HG02884 (cell line): ENCODE measurements at regions not wholly inside any gene's neighbourhood (a gene's known extent, or its start where the extent isn't known, plus 50 kb on each side); places are given as distances from the start of the nearest gene placed in this dataset.

Experiments used
- ATAC-seq: cut with Tn5 transposase; IDR thresholded peaks from one replicate; pipeline ENCODE4 v1.9.1; 2021; ENCODE audit warnings: mild to moderate bottlenecking, moderate library complexity; ENCODE audit not compliant: unreplicated experiment

DNA sequence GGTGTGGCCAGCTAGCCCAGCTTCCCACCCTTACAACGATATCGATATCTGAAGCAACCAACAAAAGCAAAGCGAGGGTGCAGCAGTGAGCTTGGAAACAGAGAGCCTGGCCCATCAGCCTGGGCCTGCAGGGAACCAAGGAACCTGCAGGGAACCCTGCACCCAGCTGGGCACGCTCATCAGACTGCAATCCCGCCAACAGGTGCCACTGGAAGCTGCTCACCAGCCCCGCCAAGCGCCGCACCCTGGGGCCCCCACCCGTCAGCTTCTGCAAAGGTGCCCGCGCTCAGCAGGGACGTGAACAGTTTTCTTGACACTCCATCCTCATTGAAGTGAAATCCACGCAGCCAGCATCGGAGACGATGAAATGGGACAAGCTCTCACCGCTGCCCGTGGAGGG lies 250.7 kb downstream of the RBFOX3 start:
- ATAC-seq = no peak

DNA sequence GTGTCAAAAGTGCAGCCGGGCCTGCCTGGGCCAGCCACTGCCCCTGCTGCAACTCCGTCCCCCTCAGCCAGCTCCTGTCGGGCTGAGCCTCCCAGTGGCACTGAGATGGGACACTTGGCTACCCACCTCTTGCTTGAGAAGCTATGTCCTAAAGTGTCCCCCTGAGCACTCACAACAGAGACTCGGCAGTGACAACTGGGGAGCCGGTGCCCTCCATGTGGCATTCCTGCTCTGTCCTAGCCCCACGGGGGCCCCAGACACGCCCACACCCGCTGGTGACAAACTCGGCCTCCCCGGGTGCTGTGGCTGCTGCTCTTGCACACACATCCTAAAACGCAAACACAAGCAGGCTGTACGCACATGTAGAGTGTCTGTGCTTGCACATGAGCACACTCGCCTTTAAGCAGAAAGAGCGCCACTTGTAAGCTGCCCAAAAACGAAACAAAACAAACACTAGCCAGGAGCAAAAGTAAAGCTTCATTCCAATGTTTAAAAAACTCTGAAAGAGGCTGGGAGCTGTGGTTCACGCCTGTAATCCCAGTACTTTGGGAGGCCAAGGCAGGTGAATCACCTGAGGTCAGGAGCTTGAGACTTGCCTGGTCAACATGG lies 253.9 kb downstream of the RBFOX3 start:
- ATAC-seq = no peak

GRCh38 chr17:79355165-79355564 lies 255.7 kb downstream of the RBFOX3 start:
- ATAC-seq = no peak

DNA sequence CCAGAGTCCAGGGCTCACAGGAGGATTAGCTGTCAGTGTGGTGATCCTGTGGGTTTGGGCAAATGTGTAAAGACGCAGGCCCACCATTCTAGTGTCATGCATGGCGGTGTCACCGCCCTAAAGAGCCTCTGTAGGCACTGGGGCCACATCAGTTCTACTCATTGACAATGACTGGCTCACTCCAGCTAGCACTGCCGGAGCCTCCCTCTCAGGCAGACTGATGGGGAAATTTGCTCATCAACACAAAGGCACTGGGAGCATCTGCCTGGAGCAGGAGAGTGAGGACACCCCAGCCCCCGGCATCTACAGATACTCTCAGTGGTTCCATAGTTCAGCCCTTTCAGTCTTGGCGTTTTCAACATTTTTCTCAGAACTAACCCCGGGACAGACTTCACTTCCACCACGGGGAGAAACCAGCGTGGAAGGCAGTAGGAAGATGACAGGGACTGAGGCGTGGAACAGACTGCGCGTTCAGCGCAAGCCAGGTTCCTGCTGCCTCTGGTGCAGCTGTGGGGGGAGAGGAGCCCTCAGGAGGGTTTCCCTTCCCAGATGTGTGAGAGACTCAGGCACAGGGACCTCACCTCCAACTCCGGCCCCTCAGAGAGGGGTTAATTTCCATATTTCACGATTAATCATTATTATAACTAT lies 256.6 kb downstream of the RBFOX3 start:
- no peak for ATAC-seq

- ATAC-seq = no peak
Observed at GRCh38 chr17:79353548-79353947, 257.3 kb downstream of the RBFOX3 start.

- no peak for ATAC-seq
Observed at GRCh38 chr17:79353016-79353415, 257.8 kb downstream of the RBFOX3 start.

DNA sequence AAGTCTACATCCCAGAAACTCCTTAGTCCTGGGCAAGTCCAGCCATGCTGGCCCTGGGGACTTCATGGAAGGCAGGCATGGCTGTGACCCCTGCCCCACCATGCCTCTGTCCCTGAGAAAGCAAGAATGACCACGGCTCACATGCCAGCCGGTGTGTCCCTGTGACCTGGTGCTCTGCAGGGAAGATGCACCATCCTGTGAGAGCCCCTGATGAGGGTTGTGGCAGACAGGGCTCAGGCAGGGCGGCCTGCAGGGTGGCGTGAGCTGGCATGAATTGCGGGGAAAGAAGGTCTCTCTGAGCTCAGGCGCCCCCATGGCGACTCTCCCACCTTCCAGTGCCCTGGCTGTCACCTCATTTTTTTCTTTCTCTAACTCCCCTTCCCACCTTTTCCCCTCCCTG lies 260.3 kb downstream of the RBFOX3 start:
- ATAC-seq = no peak

DNA sequence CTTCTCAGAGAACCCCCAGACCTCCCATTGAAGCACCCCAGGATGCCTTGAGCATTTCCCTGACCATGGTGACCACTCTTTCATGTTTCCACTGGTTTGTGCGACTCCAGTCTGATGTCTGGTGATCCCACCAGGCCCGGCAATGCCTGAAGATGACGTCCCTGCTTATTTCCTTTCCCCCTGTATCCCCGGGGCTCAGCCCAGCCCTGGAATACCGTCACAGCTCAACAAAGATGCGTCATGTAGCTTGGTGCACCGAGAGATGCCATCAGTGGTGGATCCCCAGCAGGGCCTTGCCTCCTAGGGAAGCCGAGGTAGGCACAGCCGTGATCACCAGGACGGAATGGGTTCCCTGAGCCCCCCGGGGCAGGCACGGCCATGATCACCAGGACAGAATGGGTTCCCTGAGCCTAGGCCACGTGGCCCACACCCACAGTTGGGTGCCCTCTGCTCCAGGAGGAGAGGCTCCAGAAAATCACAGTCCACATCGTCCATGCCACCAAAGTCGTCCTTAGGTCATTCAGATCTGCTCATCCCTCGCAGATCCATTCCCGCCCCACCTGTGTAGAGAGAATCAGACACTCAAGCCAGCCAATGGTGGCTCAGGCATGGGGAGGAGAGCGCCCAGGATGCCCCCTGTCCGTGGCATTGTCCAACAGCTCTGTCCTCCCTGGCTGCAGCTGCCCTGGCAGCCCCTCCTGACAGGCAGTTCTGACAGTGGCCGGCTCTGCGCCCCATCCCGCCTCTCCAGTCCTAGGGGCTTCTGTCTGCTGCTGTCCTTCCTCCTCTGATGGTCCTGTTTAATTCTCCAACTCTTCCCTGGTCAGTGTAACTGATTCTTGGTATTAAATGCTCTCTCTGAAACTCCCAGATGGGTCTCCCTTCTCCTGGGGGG lies 261.1 kb downstream of the RBFOX3 start:
- no peak for ATAC-seq

DNA sequence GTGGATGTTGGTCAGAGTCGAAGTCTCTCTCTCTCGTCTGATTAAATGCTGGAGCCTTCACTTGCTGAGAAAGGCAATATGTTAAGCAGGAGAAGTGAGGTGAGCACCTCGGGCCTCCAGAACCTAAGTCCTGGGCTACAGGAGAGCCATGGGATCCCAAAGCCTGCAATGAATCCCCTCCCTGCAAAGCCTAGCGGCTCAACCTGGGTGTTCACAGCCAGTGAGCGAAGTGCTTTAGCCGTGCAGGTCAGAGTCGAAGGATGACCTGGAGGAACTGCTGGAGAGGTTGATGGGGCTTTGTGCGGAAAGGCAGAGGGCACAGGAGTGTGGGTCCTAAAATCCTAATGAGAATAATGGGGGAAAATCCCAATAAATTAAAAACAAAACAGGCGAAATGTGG lies 267.8 kb downstream of the ENGASE start:
- ATAC-seq = no peak

DNA sequence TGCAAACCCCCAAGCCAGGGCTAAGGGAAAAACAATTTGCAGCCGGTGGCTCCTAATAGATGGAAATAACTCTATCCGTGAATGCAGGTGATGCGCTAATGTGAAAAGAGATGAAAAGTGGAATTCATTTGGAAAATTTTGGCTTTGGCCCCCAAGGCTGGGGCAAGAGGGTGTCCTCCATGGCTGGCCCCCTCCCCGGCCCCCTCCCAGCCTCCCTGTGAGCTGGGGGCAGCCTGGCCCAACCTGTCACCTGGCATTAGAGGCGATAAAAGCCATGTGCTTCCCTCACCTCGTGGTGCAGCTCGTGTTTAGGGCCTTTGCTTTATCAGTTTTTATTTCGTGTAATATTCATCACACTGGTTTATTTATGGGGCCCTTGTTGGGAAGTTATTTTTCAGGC lies 267.2 kb downstream of the ENGASE start:
- no peak for ATAC-seq

DNA sequence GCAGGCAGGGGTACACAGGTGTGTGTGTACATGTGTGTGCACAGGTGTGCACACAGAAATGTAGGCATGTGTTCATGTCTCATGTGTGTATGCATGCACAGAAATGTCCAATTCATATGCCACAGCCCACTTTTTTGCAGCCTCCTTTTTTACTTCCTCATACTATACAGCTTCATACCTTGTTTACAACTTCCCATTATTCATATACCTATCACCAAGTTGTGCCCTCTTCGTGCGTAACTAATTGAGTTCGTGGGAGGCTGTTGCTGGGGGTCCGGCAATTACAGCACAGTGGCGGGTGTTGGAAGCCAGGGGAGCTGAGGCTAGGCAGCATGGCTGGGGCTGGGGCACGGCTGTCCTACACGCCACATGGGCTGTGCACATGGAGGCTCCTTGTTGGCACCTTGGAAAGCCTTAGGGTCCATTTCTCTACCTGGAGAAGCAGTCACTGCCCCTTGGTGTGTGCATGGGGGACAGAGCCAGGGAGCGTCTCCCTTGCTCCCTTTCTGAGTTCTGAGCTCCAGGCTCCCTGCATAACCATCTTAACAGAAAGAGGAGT lies 266.7 kb downstream of the ENGASE start:
- ATAC-seq = no peak

DNA sequence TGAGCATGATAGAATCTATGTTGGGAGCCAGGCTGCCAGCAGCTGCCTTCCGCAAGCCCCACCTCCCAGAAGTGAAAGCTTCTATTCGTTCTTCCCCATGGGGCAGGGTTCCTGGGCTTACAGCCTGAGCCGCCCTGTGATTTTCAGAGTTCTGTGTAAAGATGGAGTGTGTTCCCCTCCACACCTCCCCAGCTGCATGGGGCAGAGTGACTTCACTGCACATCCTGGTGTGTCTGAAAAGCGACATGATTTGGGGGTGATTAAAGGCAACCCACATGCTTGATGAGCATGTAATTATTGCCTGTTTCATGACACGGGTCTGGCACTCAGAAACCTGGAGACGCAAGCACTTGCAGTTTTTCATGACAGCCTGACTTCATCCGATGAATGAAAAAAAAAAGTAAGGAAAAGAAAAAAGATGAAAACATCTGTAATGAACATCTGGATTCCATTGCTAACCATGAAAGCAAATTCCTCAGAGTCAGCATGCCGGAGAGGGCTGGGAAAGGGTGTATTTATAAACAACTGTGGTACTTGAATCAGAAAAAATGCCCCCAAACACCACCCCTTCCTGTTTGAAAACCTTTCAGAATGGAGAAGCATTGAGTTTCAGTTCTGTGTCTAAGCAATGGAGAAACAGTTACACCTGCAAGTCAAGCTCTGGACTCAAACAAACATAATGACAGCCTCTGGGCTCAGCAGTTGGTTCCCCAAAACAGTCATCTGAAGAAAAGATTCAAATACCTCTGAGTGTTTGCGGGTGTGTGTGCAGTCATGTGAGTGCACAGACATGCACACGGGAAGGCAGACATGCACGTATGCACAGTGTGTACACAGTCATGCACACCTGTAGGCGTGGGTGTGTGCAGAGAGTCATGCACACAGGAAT lies 266.0 kb downstream of the ENGASE start:
- peak; percentile 71 for ATAC-seq

DNA sequence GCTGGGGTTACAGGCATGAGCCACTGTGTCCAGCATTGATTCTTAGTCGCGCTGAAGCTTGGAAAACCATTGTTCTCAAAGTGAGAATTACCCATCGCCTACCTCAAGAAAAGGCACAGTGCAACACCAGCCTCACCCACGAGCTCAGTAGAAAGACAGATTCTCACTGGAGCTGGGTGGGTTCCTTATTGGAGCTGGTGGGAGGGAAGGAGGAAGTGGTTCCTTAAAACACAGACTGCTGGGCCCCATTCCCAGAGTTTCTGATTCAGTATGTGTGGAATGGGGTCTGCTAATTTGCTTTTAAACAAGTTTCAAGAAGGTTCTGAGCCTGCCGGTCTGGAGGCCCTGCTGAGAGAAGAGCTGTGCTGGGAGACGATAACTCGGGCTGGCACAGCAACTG lies 264.7 kb downstream of the ENGASE start:
- ATAC-seq = no peak

GRCh38 chr17:79338604-79339003 lies 264.0 kb downstream of the ENGASE start:
- no peak for ATAC-seq

- no peak for ATAC-seq
Observed at GRCh38 chr17:79338152-79338551, 263.5 kb downstream of the ENGASE start.

DNA sequence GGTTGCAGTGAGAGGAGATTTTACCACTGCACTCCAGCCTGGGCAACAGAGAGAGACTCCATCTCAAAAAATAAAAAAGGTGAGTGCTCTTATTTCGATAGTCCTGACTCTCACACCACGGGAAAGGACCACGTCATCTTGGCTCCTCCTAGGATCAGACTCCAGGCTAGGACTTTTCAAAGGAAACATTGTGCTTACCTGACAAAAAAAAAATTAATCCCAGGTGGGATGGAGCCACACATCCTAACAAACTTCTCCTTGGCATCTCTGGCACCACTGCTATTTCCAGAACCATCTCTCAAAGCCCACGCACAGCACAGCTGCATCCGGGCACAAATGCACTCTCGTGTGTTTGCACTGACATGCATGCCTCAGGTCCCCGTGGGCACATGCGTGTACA lies 262.4 kb downstream of the ENGASE start:
- ATAC-seq = no peak

GRCh38 chr17:79335456-79335855 lies 260.8 kb downstream of the ENGASE start:
- no peak for ATAC-seq

DNA sequence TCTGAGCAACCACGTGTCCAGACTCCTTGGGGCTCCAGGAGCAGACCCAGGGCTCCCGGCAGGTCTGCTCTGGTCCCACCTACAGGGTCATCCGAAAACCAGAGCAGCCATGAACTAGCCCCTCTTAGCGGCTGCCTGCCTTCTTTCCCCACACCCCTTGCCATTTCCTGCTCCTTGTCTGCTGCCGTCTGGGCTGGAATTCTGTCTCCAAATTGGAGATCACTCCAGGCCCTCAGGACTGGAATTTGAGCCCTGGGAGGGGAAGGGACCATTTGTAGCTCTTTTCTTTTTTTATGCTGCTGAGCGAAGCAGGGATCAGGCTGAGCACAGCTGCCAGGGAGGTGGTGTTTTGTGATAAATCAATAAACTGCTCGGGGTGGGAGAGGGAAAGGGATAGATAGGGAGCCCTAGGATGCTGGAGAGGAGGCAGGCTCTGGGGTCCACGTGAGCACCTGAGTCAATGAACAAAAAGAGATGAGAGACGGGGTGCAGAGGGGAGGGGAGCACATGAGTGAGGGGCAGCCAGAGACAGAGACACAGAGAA lies 257.5 kb downstream of the ENGASE start:
- ATAC-seq = no peak

DNA sequence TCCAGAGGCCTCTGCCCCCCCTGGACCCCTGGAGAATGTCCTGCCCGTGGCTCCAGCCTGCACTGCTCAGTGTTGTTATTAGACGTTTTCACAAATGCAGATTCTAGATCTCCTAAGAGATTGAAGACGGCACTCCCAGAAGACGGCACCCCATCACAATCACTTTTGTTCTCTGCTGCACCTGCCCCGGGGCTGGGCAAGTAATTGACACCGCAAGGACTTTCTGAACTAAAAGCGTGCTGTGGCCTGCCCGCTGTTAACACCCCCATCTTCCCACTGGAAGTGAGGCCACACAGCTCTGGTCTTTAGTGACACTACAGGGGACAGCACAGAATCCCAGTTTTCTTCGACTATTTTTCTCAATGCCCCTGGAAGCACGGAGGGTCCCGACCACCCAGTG lies 256.9 kb downstream of the ENGASE start:
- ATAC-seq = no peak

- ATAC-seq = no peak
Observed at GRCh38 chr17:79330696-79331095, 256.1 kb downstream of the ENGASE start.
